ENCODE measurements at regions not wholly inside any gene's neighbourhood (a gene's known extent, or its start where the extent isn't known, plus 50 kb on each side); places are given as distances from the start of the nearest gene placed in this dataset.

- no peak for TF ChIP-seq CTCF (IDR thresholded peaks at IDR 0.05; ENCODE audit: low read depth, low read length)
- TF ChIP-seq EZH2phosphoT487 (IDR thresholded peaks at IDR 0.05; ENCODE audit: low read depth) = no peak
Observed at GRCh38 chr7:153110606-153111005, 351.1 kb downstream of the ACTR3B start.
